SJSA1 (cell line): ENCODE measurements at regions not wholly inside any gene's neighbourhood (a gene's known extent, or its start where the extent isn't known, plus 50 kb on each side); places are given as distances from the start of the nearest gene placed in this dataset.

ENCODE experiments used
- DNase-seq, 2 experiments: peaks; one replicate each; pipeline ENCODE4 v3.0.0-alpha.2; 2015 to 2020; ENCODE audit warnings: low spot score in 2 of 2, low read depth in 1 of 2
- H3K27ac ChIP-seq: fragments of 250-450 bp; sonication (Bioruptor Pico); 2 replicates; pipeline ENCODE4 v1.5.1; 2020; ENCODE audit warnings: mild to moderate bottlenecking, moderate library complexity
- H3K27me3 ChIP-seq: fragments of 250-450 bp; sonication (Bioruptor Pico); replicated peaks from 2 replicates; pipeline ENCODE4 v1.5.1; 2020; ENCODE audit warnings: mild to moderate bottlenecking, moderate library complexity
- H3K36me3 ChIP-seq: fragments of 250-450 bp; sonication (Bioruptor Pico); 2 replicates; pipeline ENCODE4 v1.5.1; 2020; ENCODE audit warnings: mild to moderate bottlenecking
- H3K4me1 ChIP-seq: fragments of 250-450 bp; sonication (Bioruptor Pico); replicated peaks from 2 replicates; pipeline ENCODE4 v1.6.1; 2021; ENCODE audit warnings: mild to moderate bottlenecking
- H3K4me3 ChIP-seq: fragments of 250-450 bp; sonication (Bioruptor Pico); 2 replicates; pipeline ENCODE4 v1.5.1; 2020; ENCODE audit warnings: mild to moderate bottlenecking
- H3K9me3 ChIP-seq: fragments of 250-450 bp; sonication (Bioruptor Pico); replicated peaks from 2 replicates; pipeline ENCODE4 v1.5.1; 2020; ENCODE audit warnings: mild to moderate bottlenecking

GRCh38 chr17:27240802-27241155, 53.1 kb upstream of the WSB1 start:
- peaks cover 3% of the 10 kb centered on the region; the same call in 1 of the 2 replicates for H3K4me1 ChIP-seq
- H3K36me3 ChIP-seq = no peaks in the 10 kb centered on the region
- H3K27ac ChIP-seq = no peak overlapping the region
- H3K4me3 ChIP-seq = no peak overlapping the region
- H3K27me3 ChIP-seq = no peaks in the 10 kb centered on the region
- no peak for DNase-seq
- H3K9me3 ChIP-seq = no peaks in the 10 kb centered on the region

- H3K27me3 ChIP-seq = no peaks in the 10 kb centered on the region
- DNase-seq = no peak
- no peak overlapping the region for H3K4me3 ChIP-seq
- no peaks in the 10 kb centered on the region for H3K9me3 ChIP-seq
- peaks cover 3% of the 10 kb centered on the region; the same call in 1 of the 2 replicates for H3K4me1 ChIP-seq
- no peak overlapping the region for H3K27ac ChIP-seq
- no peaks in the 10 kb centered on the region for H3K36me3 ChIP-seq
Observed at GRCh38 chr17:27241346-27241946, 52.5 kb upstream of the WSB1 start.

- no peak overlapping the region for H3K4me3 ChIP-seq
- no peaks in the 10 kb centered on the region for H3K36me3 ChIP-seq
- no peaks in the 10 kb centered on the region for H3K27me3 ChIP-seq
- H3K27ac ChIP-seq = no peak overlapping the region
- H3K9me3 ChIP-seq = no peaks in the 10 kb centered on the region
- H3K4me1 ChIP-seq = peaks cover 9% of the 10 kb centered on the region
- no peak for DNase-seq
Observed at GRCh38 chr17:27242951-27243350, 51.0 kb upstream of the WSB1 start.

GRCh38 chr17:27244011-27244410, 49.9 kb upstream of the WSB1 start:
- Histone ChIP-seq H3K27ac (no peak overlapping the region), H3K4me1 (peaks cover 10% of the 10 kb centered on the region), H3K27me3 (no peaks in the 10 kb centered on the region), H3K4me3 (no peak overlapping the region), H3K36me3 (no peaks in the 10 kb centered on the region), H3K9me3 (no peaks in the 10 kb centered on the region)
- no peak for DNase-seq
